Activated B cell treated with CpG ODN at 0.5 μM for 24 hours (primary cell): ENCODE measurements at regions not wholly inside any gene's neighbourhood (a gene's known extent, or its start where the extent isn't known, plus 50 kb on each side); places are given as distances from the start of the nearest gene placed in this dataset.

Experiments used
- ATAC-seq: fragments of 200-7000 bp; cut with Tn5 transposase; one replicate; pipeline ENCODE4 v1.10.0; 2021; ENCODE audit warnings: low read depth, mild to moderate bottlenecking, moderate library complexity
- CTCF ChIA-PET: fragments of 350-600 bp; sonication (Branson Sonifier 250); formaldehyde crosslinking; loops from one replicate; lab custom pipeline; 2021; ENCODE audit warnings: antibody characterized with exemption; lab: Charles Lee
- POLR2A ChIA-PET: fragments of 350-600 bp; sonication (Branson Sonifier 250); formaldehyde crosslinking; loops from one replicate; lab custom pipeline; 2021; ENCODE audit warnings: antibody characterized with exemption; lab: Charles Lee
- DNase-seq: peaks from one replicate; pipeline ENCODE4 v3.0.0; 2022
- H3K27ac Mint-ChIP-seq: one replicate; pipeline ENCODE4 v1.8.0; 2020; ENCODE audit warnings: mixed read lengths
- H3K27me3 Mint-ChIP-seq: one replicate; pipeline ENCODE4 v1.8.0; 2021; ENCODE audit warnings: mixed read lengths
- H3K36me3 Mint-ChIP-seq: one replicate; pipeline ENCODE4 v1.8.0; 2021; ENCODE audit warnings: low read depth, mixed read lengths
- H3K4me1 Mint-ChIP-seq: one replicate; pipeline ENCODE4 v1.8.0; 2021; ENCODE audit warnings: mixed read lengths
- H3K4me3 Mint-ChIP-seq: one replicate; pipeline ENCODE4 v1.8.0; 2020; ENCODE audit warnings: mild to moderate bottlenecking, mixed read lengths
- H3K9me3 Mint-ChIP-seq: one replicate; pipeline ENCODE4 v1.8.0; 2020; ENCODE audit warnings: mixed read lengths
- intact Hi-C: fragments of 100-400 bp; cut with micrococcal nuclease; formaldehyde crosslinking; loops from one replicate; pipeline ENCODE4 v1.15.1; 2024
- TF ChIP-seq, protein P1 (sequence below): fragments of 200-600 bp; IDR thresholded peaks from one replicate; pipeline ENCODE4 v1.8.0; 2022; ENCODE audit warnings: antibody characterized with exemption, mild to moderate bottlenecking

DNA sequence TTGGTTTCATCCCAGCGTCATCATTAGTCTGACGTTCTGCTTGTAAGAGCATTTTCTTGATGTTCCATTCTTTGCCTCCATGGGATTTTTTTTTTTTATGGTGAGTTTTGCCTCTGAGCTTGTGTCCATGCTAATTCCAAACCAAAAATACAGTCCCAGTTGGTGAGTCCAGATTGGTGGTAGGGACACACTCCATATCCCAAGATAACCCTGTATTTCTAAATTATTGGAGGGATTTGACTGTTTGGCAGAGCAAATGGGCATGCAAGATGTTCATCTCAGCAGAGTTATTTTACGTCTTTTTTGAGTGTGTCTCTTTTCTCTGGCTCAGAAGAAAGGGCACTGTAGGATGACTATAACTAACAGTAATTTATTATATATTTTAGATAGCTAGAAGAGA, 526.8 kb upstream of the CFAP20DC start:
- Mint-ChIP-seq H3K27me3 (no peaks in the 10 kb centered on the region), H3K9me3 (no peaks in the 10 kb centered on the region), H3K27ac (no peak overlapping the region), H3K36me3 (no peaks in the 10 kb centered on the region), H3K4me1 (no peaks in the 10 kb centered on the region), H3K4me3 (no peak overlapping the region)
- ATAC-seq (no peak), DNase-seq (no peak)
- POLR2A ChIA-PET = no interaction called here
- CTCF ChIA-PET = interaction anchor here (1.0 to 7.2 kb wide), 5 partner anchors 234 to 1805 kb away, joined by 3 to 104 read pairs (median 6); no protein-coding TSS in a partner anchor
- TF ChIP-seq, protein P1, sequence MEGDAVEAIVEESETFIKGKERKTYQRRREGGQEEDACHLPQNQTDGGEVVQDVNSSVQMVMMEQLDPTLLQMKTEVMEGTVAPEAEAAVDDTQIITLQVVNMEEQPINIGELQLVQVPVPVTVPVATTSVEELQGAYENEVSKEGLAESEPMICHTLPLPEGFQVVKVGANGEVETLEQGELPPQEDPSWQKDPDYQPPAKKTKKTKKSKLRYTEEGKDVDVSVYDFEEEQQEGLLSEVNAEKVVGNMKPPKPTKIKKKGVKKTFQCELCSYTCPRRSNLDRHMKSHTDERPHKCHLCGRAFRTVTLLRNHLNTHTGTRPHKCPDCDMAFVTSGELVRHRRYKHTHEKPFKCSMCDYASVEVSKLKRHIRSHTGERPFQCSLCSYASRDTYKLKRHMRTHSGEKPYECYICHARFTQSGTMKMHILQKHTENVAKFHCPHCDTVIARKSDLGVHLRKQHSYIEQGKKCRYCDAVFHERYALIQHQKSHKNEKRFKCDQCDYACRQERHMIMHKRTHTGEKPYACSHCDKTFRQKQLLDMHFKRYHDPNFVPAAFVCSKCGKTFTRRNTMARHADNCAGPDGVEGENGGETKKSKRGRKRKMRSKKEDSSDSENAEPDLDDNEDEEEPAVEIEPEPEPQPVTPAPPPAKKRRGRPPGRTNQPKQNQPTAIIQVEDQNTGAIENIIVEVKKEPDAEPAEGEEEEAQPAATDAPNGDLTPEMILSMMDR = no peak
- intact Hi-C loops = loop anchor here (10.0 kb wide), 1 partner anchor 752 kb away; no protein-coding TSS in a partner anchor

DNA sequence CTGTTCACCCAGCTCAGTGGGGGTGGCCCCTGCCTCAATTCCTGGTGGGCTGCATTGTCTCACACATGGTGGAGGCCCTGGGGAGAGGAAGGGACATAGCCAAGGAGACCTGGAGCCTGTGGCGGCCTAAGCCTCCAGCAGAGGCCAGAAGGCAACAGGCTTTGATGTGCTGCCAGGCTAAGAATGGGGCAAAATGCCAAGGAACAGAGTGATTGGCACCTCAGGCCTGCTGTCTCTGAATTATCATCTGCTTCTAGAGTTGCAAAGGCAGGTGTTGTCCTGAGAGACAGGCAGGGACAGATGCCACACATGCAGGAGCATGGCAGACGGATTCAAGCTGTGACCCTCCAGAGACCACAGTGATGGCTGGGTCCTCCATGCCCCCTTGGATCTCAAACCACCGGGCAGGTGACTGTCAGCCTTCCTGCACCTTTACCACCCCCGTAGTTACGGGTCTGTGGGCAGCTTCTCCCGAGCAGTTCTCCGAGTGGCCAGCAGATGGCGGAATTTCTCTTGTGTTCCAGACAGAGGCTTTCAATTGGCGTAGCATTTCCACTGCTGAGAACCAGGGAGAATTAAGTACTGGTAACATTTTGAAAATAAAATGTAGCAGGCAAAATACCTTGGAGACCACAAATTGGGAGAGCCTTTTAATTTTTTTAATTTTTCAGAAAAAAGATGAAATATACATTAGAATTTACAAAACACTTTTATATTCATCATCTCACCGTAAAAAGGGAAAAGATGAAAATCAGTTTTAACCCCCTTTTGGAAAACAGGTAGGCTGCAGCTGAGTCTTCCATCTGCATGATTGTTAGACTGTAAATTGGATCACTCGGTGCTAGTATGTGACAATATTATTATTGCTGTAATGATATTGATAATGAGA, 525.5 kb upstream of the CFAP20DC start:
- Mint-ChIP-seq H3K4me3 (no peak overlapping the region), H3K27ac (no peak overlapping the region), H3K36me3 (no peaks in the 10 kb centered on the region), H3K27me3 (no peaks in the 10 kb centered on the region), H3K4me1 (no peaks in the 10 kb centered on the region), H3K9me3 (no peaks in the 10 kb centered on the region)
- DNase-seq (peak; percentile 76), ATAC-seq (peak; percentile 61)
- TF ChIP-seq, protein P1 = peak; percentile 40
- ChIA-PET POLR2A (interaction anchor here (1.1 kb wide), 1 partner anchor 282 kb away, joined by 5 read pairs; no protein-coding TSS in a partner anchor), CTCF (interaction anchor here (0.6 to 7.2 kb wide), 20 partner anchors 9 to 1807 kb away, joined by 3 to 104 read pairs (median 3); no protein-coding TSS in a partner anchor)
- intact Hi-C loops = loop anchor here (1.0 to 10.0 kb wide), 7 partner anchors 234 to 1807 kb away; no protein-coding TSS in a partner anchor

DNA sequence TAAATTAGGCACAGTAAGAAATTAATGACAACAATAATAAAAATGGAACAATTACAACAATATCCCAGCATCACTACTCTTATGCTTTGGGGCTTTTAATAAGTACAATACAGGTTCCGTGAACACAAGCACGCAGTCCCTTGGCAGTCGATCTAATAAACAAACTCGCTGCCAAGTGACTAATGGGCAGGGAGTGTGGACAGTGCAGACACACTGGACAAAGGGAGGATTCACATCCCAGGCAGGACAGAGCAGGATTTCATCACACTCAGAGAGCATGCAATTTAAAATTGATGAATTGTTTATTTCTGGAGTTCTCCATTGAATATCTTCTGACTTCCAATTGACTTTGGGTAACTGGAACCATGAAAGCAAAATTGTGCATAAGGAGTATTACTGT, 524.1 kb upstream of the CFAP20DC start:
- no peaks in the 10 kb centered on the region for H3K27me3 Mint-ChIP-seq
- DNase-seq (no peak), ATAC-seq (no peak)
- H3K27ac Mint-ChIP-seq = no peak overlapping the region
- no peaks in the 10 kb centered on the region for H3K4me1 Mint-ChIP-seq
- no peaks in the 10 kb centered on the region for H3K9me3 Mint-ChIP-seq
- TF ChIP-seq, protein P1 = no peak
- CTCF ChIA-PET = interaction anchor here (1.1 to 7.2 kb wide), 3 partner anchors 284 to 1376 kb away, joined by 3 to 104 read pairs (median 4); no protein-coding TSS in a partner anchor
- POLR2A ChIA-PET = no interaction called here
- no peaks in the 10 kb centered on the region for H3K36me3 Mint-ChIP-seq
- intact Hi-C loops = loop anchor here (2.0 to 10.0 kb wide), 2 partner anchors 749 to 933 kb away; no protein-coding TSS in a partner anchor
- H3K4me3 Mint-ChIP-seq = no peak overlapping the region

DNA sequence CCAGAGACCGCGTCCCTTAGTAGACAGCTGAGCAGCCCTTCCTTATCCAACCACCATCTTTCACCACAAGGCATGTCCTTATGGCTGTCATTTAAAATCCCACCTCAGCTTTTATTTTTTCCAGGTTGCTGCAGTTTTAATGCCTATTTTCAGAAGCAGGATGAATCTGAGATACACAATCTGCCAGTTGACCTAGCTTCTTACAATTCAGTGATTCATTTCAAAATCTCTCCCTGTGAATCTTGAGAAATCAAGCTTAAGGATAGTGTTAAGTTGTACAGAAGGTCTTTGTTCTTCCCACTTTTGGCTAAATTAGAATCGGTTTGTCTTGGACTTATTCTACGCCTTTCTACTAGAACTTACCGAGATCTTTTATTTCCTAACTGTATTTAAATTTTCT, 522.3 kb upstream of the CFAP20DC start:
- ATAC-seq (no peak), DNase-seq (no peak)
- no peaks in the 10 kb centered on the region for H3K9me3 Mint-ChIP-seq
- H3K4me1 Mint-ChIP-seq = no peaks in the 10 kb centered on the region
- ChIA-PET POLR2A (no interaction called here), CTCF (interaction anchor here (0.7 to 7.2 kb wide), 2 partner anchors 261 to 286 kb away, joined by 3 to 104 read pairs; no protein-coding TSS in a partner anchor)
- TF ChIP-seq, protein P1 = no peak
- H3K36me3 Mint-ChIP-seq = no peaks in the 10 kb centered on the region
- no peak overlapping the region for H3K4me3 Mint-ChIP-seq
- no peaks in the 10 kb centered on the region for H3K27me3 Mint-ChIP-seq
- no peak overlapping the region for H3K27ac Mint-ChIP-seq
- intact Hi-C loops = loop anchor here (10.0 kb wide), 1 partner anchor 747 kb away; no protein-coding TSS in a partner anchor

- no peaks in the 10 kb centered on the region for H3K36me3 Mint-ChIP-seq
- no peak overlapping the region for H3K4me3 Mint-ChIP-seq
- CTCF ChIA-PET = no interaction called here
- no peaks in the 10 kb centered on the region for H3K27me3 Mint-ChIP-seq
- no peak for ATAC-seq
- POLR2A ChIA-PET = no interaction called here
- intact Hi-C loops = loop anchor here (10.0 kb wide), 1 partner anchor 746 kb away; no protein-coding TSS in a partner anchor
- no peak for DNase-seq
- no peaks in the 10 kb centered on the region for H3K9me3 Mint-ChIP-seq
- TF ChIP-seq, protein P1 = no peak
- H3K27ac Mint-ChIP-seq = no peak overlapping the region
- H3K4me1 Mint-ChIP-seq = no peaks in the 10 kb centered on the region
Measured at GRCh38 chr3:59570806-59571205, 521.0 kb upstream of the CFAP20DC start.
